ENCODE measurements at regions not wholly inside any gene's neighbourhood (a gene's known extent, or its start where the extent isn't known, plus 50 kb on each side); places are given as distances from the start of the nearest gene placed in this dataset.

GRCh38 chr15:95836536-95836935 lies 494.0 kb upstream of the NR2F2 start:
- TF ChIP-seq CTCF (IDR thresholded peaks at IDR 0.05): no peak
- no peak for TF ChIP-seq POLR2A (IDR thresholded peaks at IDR 0.05)
